ENCODE measurements at regions not wholly inside any gene's neighbourhood (a gene's known extent, or its start where the extent isn't known, plus 50 kb on each side); places are given as distances from the start of the nearest gene placed in this dataset.

GRCh38 chrX:85499400-85499799, 119.9 kb upstream of the POF1B start:
- TF ChIP-seq CTCF (IDR thresholded peaks at IDR 0.05) (no peak), POLR2AphosphoS5 (IDR thresholded peaks at IDR 0.05; ENCODE audit: low read depth, low read length) (no peak), TCF7L2 (IDR thresholded peaks at IDR 0.05; ENCODE audit: low read depth, low read length) (no peak)
